GM21528 (cell line): ENCODE measurements at regions not wholly inside any gene's neighbourhood (a gene's known extent, or its start where the extent isn't known, plus 50 kb on each side); places are given as distances from the start of the nearest gene placed in this dataset.
"Not testable (repeated sequence)": the region's sequence is repeated elsewhere in the genome, so short reads cannot be mapped to it uniquely, and the experiment has no call there.

Source experiments
- ATAC-seq: cut with Tn5 transposase; IDR thresholded peaks from one replicate; pipeline ENCODE4 v1.9.1; 2021; ENCODE audit warnings: mild to moderate bottlenecking, moderate library complexity; ENCODE audit not compliant: unreplicated experiment, low FRiP score

GRCh38 chr1:61028136-61028535, 54.2 kb upstream of the NFIA start:
- no peak for ATAC-seq

DNA sequence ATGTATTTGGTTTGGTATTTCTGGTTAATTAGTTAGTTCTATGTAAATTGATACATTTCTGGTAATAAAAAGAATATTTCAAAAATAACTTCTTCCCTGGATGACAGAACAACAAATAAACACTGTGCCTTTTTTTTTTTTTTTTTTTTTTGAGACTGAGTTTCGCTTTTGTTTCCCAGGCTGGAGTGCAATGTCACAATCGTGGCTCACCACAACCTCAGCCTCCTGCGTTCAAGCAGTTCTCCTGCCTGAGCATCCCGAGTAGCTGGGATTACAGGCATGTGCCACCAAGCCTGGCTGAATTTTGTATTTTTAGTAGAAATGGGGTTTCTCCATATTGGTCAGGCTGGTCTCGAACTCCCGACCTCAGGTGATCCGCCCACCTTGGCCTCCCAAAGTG, 64.3 kb upstream of the NFIA start:
- ATAC-seq = not testable (repeated sequence)

- ATAC-seq = no peak
These were observed 64.7 kb upstream of the NFIA start for GRCh38 chr1:61017651-61018050.

- no peak for ATAC-seq
These were observed 68.3 kb upstream of the NFIA start for GRCh38 chr1:61013946-61014667.

GRCh38 chr1:61013189-61013945, 69.0 kb upstream of the NFIA start:
- no peak for ATAC-seq

DNA sequence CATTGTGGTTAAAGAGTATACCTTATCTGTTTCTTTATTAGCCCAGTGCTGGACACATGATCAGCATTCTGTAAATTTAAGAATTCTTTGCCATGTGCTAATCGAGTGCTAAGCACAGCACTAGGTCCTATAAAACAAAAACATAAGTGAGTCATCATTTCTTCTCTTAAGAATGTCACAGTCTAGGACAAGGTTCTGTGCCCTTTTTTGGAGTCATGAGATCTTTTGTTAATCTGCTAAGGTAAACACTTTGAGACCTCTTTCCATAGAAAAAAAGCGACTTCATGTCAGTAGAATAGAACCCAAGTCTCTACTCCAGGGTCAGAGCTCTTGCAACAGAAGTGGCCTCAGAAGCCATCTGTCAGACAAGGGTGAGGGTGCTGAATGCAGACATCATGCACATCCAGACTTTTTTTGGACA, 70.0 kb upstream of the NFIA start:
- ATAC-seq = no peak

GRCh38 chr1:61011561-61012263, 70.6 kb upstream of the NFIA start:
- no peak for ATAC-seq

GRCh38 chr1:61007534-61008364, 74.6 kb upstream of the NFIA start:
- no peak for ATAC-seq

- ATAC-seq = no peak
These were observed 76.5 kb upstream of the NFIA start for GRCh38 chr1:61005614-61006580.

DNA sequence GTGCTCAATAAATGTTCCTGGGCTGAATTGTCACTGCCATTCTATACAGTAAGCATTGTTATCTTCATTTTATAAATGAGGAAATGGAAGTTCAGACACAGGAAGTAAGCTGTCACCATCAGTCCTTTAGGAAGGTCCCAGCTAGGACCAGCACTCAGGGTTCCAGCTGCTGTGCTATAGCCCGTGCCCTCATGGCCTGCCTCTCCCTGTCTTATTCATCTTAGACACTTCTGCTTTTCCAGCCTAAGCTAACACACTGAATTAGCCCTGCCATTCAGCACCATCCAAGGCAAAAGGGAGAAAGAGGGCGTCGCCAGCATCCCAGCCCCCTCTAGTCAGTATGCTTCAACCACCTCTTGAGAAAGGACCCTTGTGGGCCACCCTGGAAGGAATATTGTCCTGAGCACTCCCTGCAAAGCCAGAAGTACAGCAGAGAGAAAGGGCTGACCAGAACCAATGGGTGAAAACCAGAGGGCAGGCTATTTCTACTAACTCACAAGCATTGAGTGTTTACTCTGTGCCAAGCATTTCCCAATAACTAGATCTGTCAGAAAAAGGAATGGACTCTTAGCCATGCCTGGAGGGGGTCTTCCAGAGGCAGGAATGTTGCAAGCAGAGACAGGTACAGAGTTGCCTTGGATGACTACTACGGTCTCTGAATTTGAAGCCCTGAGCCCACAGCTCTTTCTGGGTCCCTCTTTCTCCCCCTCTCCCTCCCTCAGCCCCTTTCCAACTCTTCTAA, 77.9 kb upstream of the NFIA start:
- ATAC-seq = no peak

DNA sequence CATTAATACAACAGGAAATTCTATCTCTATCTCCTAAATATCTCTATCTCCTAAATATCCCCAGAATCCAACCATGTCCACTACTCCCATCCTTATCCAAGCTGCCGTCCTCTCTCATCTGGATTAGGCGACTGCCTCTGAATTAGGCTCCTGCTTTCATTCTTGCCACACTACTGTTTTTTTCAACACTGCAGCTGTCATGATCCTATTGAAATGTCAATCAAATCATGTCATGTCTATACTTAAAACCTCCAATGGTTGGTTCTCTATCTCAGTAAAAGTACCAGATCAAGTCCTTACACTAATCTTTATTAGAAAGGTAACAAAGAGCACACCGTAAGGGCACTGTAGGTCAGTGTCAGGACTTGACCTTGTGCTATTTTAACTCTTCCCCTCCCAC, 82.0 kb upstream of the NFIA start:
- ATAC-seq = no peak

GRCh38 chr1:60998786-60999185, 83.6 kb upstream of the NFIA start:
- no peak for ATAC-seq

DNA sequence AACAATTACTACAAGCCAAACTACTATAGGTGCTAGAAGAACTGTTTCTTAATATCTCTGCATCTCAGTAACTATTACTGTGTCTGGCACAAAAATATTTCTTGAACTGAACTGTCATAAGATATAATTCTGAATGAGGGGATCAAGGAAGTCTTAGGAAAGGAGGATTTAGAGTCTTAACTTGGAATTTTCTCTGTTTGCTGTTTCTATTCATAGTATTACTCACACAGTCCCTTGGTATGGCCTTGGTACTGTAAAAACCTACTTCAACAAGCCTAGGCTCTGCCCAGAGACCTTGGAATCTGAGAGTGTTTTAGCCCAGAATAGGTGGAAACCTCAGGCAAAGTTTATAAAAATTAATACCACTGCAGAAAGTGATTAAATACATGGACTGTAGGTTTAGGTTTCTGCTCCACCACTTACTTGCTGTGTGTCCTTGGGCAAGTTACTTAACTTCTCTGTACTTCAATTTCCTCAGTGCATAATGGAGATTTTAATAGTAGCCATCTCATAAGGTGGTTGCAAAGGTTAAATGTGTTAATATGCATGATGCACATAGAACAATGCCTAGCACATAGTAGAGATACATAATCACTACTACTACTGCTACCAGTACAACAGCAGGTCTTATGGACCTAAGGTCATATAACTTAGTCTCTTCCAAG, 87.4 kb upstream of the NFIA start:
- no peak for ATAC-seq

DNA sequence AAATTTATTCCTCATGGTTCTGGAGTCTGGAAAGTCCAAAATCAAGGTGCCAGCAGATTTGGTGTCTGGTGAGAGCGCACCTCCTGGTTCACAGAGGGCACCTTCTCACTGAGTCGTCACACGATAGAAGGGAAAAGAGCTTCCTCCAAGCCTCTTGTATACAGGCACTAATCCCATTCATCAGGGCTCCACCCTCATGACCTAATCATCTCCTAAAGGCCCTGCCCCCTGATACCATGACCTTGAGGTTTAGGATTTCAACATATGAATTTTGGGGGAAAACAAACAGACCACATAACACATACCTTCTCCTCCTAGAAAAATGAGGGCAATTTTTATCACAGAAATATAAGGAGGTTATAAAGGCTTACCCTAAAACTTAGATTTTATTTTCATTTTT, 88.0 kb upstream of the NFIA start:
- ATAC-seq = no peak

DNA sequence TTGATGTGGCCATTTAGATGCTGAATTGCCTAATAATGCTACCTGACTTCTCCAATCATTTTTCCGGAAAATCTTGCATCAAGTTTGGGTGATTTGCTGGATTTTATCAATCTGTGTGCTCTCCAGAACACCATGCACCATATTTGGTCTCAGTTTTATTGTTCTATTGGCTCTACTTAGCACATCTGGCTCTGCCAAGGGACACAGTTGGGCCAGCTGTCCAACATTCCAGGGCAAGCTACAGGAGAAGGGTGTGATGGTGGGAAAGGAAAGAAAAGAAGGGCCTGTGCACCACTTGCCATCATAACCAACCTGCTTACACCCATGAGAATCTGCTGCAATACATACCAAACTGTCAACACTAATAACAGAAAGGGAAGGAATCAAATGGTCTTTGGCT, 90.2 kb upstream of the NFIA start:
- ATAC-seq = no peak

GRCh38 chr1:60990714-60991090, 91.7 kb upstream of the NFIA start:
- no peak for ATAC-seq

DNA sequence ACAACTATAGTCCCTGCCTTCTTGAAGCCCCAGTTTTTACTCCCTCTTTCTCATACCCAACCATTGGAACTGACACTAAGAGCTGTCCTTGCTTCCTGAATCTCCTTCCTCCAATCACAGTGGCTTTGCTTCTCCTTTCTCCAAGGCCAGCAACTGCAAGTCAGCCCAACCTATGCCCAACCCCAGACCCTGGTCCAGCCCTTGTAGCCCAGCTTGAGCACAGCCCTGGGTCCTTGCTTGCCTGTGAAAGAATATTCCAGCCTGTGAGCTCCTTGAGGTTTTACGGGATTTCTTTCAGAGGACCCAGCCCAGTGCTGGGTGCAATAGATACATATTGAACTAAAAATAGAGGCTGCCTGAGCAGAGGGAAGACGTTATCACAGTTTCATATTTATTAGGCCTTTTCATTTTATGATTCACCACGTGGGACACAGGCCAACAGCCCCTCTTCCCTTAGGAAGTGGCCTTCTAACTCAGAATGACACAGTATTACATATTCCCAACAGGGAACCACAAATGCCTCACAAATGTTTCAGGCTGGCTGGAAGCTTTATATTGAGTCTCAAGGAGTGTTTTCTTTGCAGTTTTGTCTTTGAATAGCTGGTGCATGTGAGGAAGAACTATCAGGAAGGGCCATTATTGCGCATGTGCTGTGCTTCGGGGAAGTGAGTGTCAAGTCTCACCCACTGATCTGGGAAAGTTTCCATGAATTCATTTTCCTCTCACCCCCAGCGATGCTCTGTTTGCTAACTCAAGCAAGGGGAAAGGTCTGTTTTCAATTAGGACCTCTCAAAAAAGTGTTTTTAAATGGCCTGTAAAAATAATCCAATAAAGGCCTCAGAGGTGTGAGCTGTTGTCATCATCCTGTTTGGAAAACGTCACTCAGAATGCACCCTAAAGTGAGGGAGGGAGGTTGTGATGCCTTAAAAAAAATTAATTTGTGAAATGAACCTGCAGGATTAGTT, 92.3 kb upstream of the NFIA start:
- no peak for ATAC-seq
